ENCODE measurements at regions not wholly inside any gene's neighbourhood (a gene's known extent, or its start where the extent isn't known, plus 50 kb on each side); places are given as distances from the start of the nearest gene placed in this dataset.

DNA sequence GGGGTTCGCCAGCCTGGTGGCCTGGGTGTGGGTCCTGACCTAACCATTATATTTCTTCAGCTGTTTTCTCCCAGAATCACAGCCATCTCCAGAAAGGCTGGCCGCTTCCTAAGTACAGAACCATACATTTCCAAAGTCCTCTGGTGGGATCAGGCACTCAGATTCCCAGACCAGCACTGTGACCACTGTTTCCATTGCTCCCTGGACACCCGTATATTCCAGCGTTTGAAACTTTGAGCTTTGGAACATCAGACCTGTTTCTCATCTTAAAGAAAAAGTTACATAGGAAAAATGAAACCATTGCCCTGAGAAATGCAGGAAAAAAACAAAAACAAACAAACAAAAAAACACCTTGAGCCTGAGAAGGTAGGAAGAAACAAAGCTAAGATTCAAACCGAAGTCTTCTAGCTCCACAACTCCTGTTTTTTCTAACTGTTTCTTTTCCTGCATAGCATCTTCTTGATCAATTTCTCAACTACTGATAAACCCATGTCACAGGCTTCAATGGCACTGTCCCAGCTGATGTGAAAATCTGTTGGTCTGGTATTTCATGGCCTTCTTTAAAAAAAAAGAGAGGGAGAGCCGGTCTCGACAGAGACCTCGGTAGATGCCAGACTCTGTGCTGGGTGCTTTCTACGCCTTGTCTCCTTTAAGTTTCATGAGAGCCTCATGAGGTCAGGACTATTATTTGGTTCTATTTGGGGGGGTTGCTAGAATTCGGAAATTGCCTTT, 221.3 kb downstream of the TOMM20 start:
- BruUV-seq (replicated peaks): no TSS peak
- H3K79me2 ChIP-seq (ENCODE audit: insufficient read depth, low read length): no peaks in the 10 kb centered on the region
- intact Hi-C loops (cut with micrococcal nuclease): no loop called here
- ATAC-seq (no peak), DNase-seq (ENCODE audit: low read depth, low spot score) (no peak)
- ChIA-PET RAD21 (ENCODE audit: low non-redundant PET in 1 of 2, low total read pairs in 2 of 2, uncharacterized antibody in 2 of 2, unreplicated experiment in 2 of 2) (no interaction called here), POLR2A (interaction anchor here (0.6 kb wide), 1 partner anchor 43 kb away, joined by 3 read pairs; no protein-coding TSS in a partner anchor), CTCF (no interaction called here)
- H3K27ac ChIP-seq (ENCODE audit: low read depth, low read length): no peak overlapping the region
- H3K27me3 ChIP-seq (ENCODE audit: insufficient read depth, low read length): no peaks in the 10 kb centered on the region
- H3K4me2 ChIP-seq (ENCODE audit: low read length): no peak overlapping the region
- TF ChIP-seq POLR2AphosphoS5 (IDR thresholded peaks at IDR 0.05; ENCODE audit: low read depth, low read length) (no peak), CBX3 (IDR thresholded peaks at IDR 0.05; ENCODE audit: low read depth) (no peak), JUND (IDR thresholded peaks at IDR 0.05) (no peak)
- H3K9ac ChIP-seq (ENCODE audit: low read length): no peak overlapping the region
- no peaks in the 10 kb centered on the region for H3K4me1 ChIP-seq (ENCODE audit: control insufficient read depth in 1 of 2, insufficient read depth in 2 of 2, low read length in 2 of 2)
- H3K9me3 ChIP-seq (ENCODE audit: control insufficient read depth in 1 of 2, insufficient read depth in 1 of 2, low read depth in 1 of 2, low read length in 2 of 2): no peaks in the 10 kb centered on the region
- H2AFZ ChIP-seq (ENCODE audit: low read depth, low read length, poor library complexity, severe bottlenecking): no peak overlapping the region
- no peaks in the 10 kb centered on the region for H3K36me3 ChIP-seq (ENCODE audit: control insufficient read depth in 1 of 2, insufficient read depth in 2 of 2, low read length in 2 of 2)
- no peak overlapping the region for H3K4me3 ChIP-seq (replicated peaks in 1 of 2; ENCODE audit: low read depth in 1 of 2, low read length in 2 of 2)
- no peaks in the 10 kb centered on the region for H3K9me2 ChIP-seq (ENCODE audit: insufficient read depth)
- no peaks in the 10 kb centered on the region for H4K20me1 ChIP-seq (ENCODE audit: insufficient read depth)

DNA sequence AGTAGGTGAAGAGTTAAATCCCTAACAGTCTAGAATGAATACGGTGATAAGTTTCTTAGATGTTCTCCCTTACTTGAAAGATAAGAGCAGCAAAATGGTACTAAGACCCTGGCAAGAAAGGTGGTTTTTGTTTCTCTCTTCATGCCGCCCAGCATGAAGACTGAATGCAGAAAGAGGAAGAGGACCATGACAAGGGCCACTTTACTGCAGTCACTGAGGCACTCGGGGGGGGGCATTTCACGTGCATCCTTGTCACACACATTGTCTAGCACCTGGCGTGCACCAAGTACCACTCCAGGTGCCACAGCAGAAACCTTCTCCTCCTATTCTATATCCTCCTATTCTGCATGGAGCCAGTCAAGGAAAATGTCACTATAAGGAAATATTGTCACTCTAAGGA, 222.0 kb downstream of the TOMM20 start:
- H3K9me2 ChIP-seq (ENCODE audit: insufficient read depth): no peaks in the 10 kb centered on the region
- intact Hi-C loops (cut with micrococcal nuclease): no loop called here
- H3K27ac ChIP-seq (ENCODE audit: low read depth, low read length): no peak overlapping the region
- no TSS peak for BruUV-seq (replicated peaks)
- no peaks in the 10 kb centered on the region for H3K36me3 ChIP-seq (ENCODE audit: control insufficient read depth in 1 of 2, insufficient read depth in 2 of 2, low read length in 2 of 2)
- ChIA-PET POLR2A (no interaction called here), CTCF (no interaction called here), RAD21 (ENCODE audit: low non-redundant PET in 1 of 2, low total read pairs in 2 of 2, uncharacterized antibody in 2 of 2, unreplicated experiment in 2 of 2) (no interaction called here)
- H3K9ac ChIP-seq (ENCODE audit: low read length): no peak overlapping the region
- no peak overlapping the region for H2AFZ ChIP-seq (ENCODE audit: low read depth, low read length, poor library complexity, severe bottlenecking)
- H3K4me1 ChIP-seq (ENCODE audit: control insufficient read depth in 1 of 2, insufficient read depth in 2 of 2, low read length in 2 of 2): peaks cover 0 to under 1% of the 10 kb centered on the region in 2 experiments; a peak in 2 of 4 replicates
- ATAC-seq (no peak), DNase-seq (ENCODE audit: low read depth, low spot score) (no peak)
- no peak overlapping the region for H3K4me2 ChIP-seq (ENCODE audit: low read length)
- no peaks in the 10 kb centered on the region for H4K20me1 ChIP-seq (ENCODE audit: insufficient read depth)
- no peak overlapping the region for H3K4me3 ChIP-seq (replicated peaks in 1 of 2; ENCODE audit: low read depth in 1 of 2, low read length in 2 of 2)
- TF ChIP-seq TCF7L2 (IDR thresholded peaks at IDR 0.05; ENCODE audit: borderline replicate concordance, extremely low read depth, insufficient read depth, insufficient read length): no peak
- no peaks in the 10 kb centered on the region for H3K79me2 ChIP-seq (ENCODE audit: insufficient read depth, low read length)
- no peaks in the 10 kb centered on the region for H3K9me3 ChIP-seq (ENCODE audit: control insufficient read depth in 1 of 2, insufficient read depth in 1 of 2, low read depth in 1 of 2, low read length in 2 of 2)
- H3K27me3 ChIP-seq (ENCODE audit: insufficient read depth, low read length): no peaks in the 10 kb centered on the region
